Hepatocyte (in vitro differentiated cells): ENCODE measurements at regions not wholly inside any gene's neighbourhood (a gene's known extent, or its start where the extent isn't known, plus 50 kb on each side); places are given as distances from the start of the nearest gene placed in this dataset.

ENCODE experiments used
- DNase-seq: peaks from one replicate; pipeline ENCODE4 v3.0.0-alpha.2; 2016; ENCODE audit warnings: low spot score
- H2AFZ ChIP-seq: fragments of 200-600 bp; sonication (generic); 2 replicates; pipeline ENCODE4 v1.6.0; 2016; ENCODE audit warnings: antibody characterized with exemption, mild to moderate bottlenecking
- H3K27ac ChIP-seq: fragments of 200-600 bp; sonication (generic); 2 replicates; pipeline ENCODE4 v1.5.1; 2016; ENCODE audit warnings: mild to moderate bottlenecking
- H3K27me3 ChIP-seq: fragments of 200-600 bp; sonication (generic); 2 replicates; pipeline ENCODE4 v1.6.1; 2016
- H3K36me3 ChIP-seq: fragments of 200-600 bp; sonication (generic); replicated peaks from 2 replicates; pipeline ENCODE4 v1.5.1; 2016; ENCODE audit warnings: low read depth; ENCODE audit not compliant: insufficient read depth
- H3K4me1 ChIP-seq: fragments of 200-600 bp; sonication (generic); 2 replicates; pipeline ENCODE4 v1.5.1; 2016; ENCODE audit warnings: mild to moderate bottlenecking, moderate library complexity; ENCODE audit not compliant: insufficient read depth
- H3K4me2 ChIP-seq: fragments of 200-600 bp; sonication (generic); 2 replicates; pipeline ENCODE4 v1.6.0; 2016
- H3K4me3 ChIP-seq: fragments of 200-600 bp; sonication (generic); 2 replicates; pipeline ENCODE4 v1.5.1; 2016; ENCODE audit warnings: mild to moderate bottlenecking
- H3K79me2 ChIP-seq: fragments of 200-600 bp; sonication (generic); 2 replicates; pipeline ENCODE4 v1.6.0; 2017; ENCODE audit warnings: mild to moderate bottlenecking
- H3K9me2 ChIP-seq: fragments of 200-600 bp; sonication (generic); replicated peaks from 2 replicates; pipeline ENCODE4 v1.6.0; 2017; ENCODE audit warnings: mild to moderate bottlenecking; ENCODE audit not compliant: insufficient read depth
- H3K9me3 ChIP-seq: fragments of 200-600 bp; sonication (generic); 2 replicates; pipeline ENCODE4 v1.5.1; 2016; ENCODE audit warnings: low read depth, mild to moderate bottlenecking
- H4K20me1 ChIP-seq: fragments of 200-600 bp; sonication (generic); 2 replicates; pipeline ENCODE4 v1.6.0; 2016; ENCODE audit warnings: mild to moderate bottlenecking; ENCODE audit not compliant: insufficient read depth, poor library complexity, severe bottlenecking
- CTCF ChIP-seq: fragments of 200-600 bp; sonication (generic); IDR thresholded peaks from 2 replicates; pipeline ENCODE4 v1.5.1; 2016; ENCODE audit warnings: antibody characterized with exemption, mild to moderate bottlenecking; ENCODE audit not compliant: poor library complexity
- EZH2 ChIP-seq: fragments of 200-600 bp; sonication (generic); IDR thresholded peaks from 2 replicates; pipeline ENCODE4 v1.6.1; 2016; ENCODE audit warnings: antibody characterized with exemption, mild to moderate bottlenecking, borderline replicate concordance
- EZH2phosphoT487 ChIP-seq: fragments of 200-600 bp; sonication (generic); IDR thresholded peaks from one replicate; pipeline ENCODE4 v1.6.1; 2018; ENCODE audit warnings: antibody characterized with exemption, mild to moderate bottlenecking, low read depth, moderate library complexity; ENCODE audit not compliant: unreplicated experiment, severe bottlenecking
- WGBS: methylation state at CpG from one replicate; pipeline ENCODE4 v1.1.6; 2016; ENCODE audit warnings: low lambda C conversion rate; ENCODE audit errors: missing lambda C conversion rate; 5-methylcytosine and 5-hydroxymethylcytosine counted together

GRCh38 chr3:66744986-66745385, 244.2 kb upstream of the LRIG1 start:
- Histone ChIP-seq H3K9me2 (no peaks in the 10 kb centered on the region), H3K27ac (no peak overlapping the region), H3K36me3 (no peaks in the 10 kb centered on the region), H2AFZ (no peak overlapping the region), H3K4me1 (peaks cover 12% of the 10 kb centered on the region), H3K9me3 (no peaks in the 10 kb centered on the region), H3K4me2 (no peak overlapping the region), H4K20me1 (no peaks in the 10 kb centered on the region), H3K4me3 (no peak overlapping the region), H3K27me3 (no peaks in the 10 kb centered on the region), H3K79me2 (no peaks in the 10 kb centered on the region)
- no peak for DNase-seq
- no peak for TF ChIP-seq CTCF
- TF ChIP-seq EZH2phosphoT487 = no peak
- TF ChIP-seq EZH2 = no peak
- 77% methylated on average over 2 of the region's 2 CpGs for WGBS

GRCh38 chr3:66747261-66747660, 246.4 kb upstream of the LRIG1 start:
- H3K4me1 ChIP-seq = peaks cover 12% of the 10 kb centered on the region
- H4K20me1 ChIP-seq = no peaks in the 10 kb centered on the region
- no peak overlapping the region for H3K4me3 ChIP-seq
- DNase-seq = no peak
- no peaks in the 10 kb centered on the region for H3K27me3 ChIP-seq
- TF ChIP-seq CTCF = no peak
- no peak for TF ChIP-seq EZH2
- no peak for TF ChIP-seq EZH2phosphoT487
- H3K27ac ChIP-seq = no peak overlapping the region
- no peaks in the 10 kb centered on the region for H3K36me3 ChIP-seq
- WGBS = 85% methylated on average over 6 of the region's 6 CpGs
- no peak overlapping the region for H2AFZ ChIP-seq
- H3K9me3 ChIP-seq = no peaks in the 10 kb centered on the region
- no peaks in the 10 kb centered on the region for H3K9me2 ChIP-seq
- no peaks in the 10 kb centered on the region for H3K79me2 ChIP-seq
- no peak overlapping the region for H3K4me2 ChIP-seq

GRCh38 chr3:66747696-66748095, 246.9 kb upstream of the LRIG1 start:
- H3K4me1 ChIP-seq = peaks cover 12% of the 10 kb centered on the region
- TF ChIP-seq EZH2 (no peak), CTCF (no peak), EZH2phosphoT487 (no peak)
- no peak overlapping the region for H3K27ac ChIP-seq
- no peaks in the 10 kb centered on the region for H3K9me3 ChIP-seq
- no peak overlapping the region for H3K4me3 ChIP-seq
- no peak overlapping the region for H3K4me2 ChIP-seq
- H4K20me1 ChIP-seq = no peaks in the 10 kb centered on the region
- H3K36me3 ChIP-seq = no peaks in the 10 kb centered on the region
- WGBS = 69% methylated on average over 4 of the region's 4 CpGs
- no peaks in the 10 kb centered on the region for H3K9me2 ChIP-seq
- no peak overlapping the region for H2AFZ ChIP-seq
- H3K27me3 ChIP-seq = no peaks in the 10 kb centered on the region
- DNase-seq = no peak
- no peaks in the 10 kb centered on the region for H3K79me2 ChIP-seq
